ENCODE measurements at regions not wholly inside any gene's neighbourhood (a gene's known extent, or its start where the extent isn't known, plus 50 kb on each side); places are given as distances from the start of the nearest gene placed in this dataset.

DNA sequence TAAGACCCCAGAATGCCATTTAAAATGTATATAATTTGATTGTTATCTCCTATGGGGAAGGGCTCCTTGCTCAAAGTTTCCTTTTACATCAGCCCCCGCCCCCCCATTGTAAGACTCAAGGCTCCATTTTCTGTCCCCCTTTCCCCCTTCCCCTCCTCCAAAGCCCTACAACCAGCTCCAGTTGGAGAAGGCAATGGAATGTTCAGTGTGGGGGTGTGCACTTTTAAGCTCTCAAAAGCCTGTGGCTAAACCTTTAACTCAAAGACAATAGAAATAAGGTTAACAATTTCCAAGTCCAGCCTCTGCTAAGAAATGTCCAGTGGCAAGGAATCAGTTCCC lies 114.7 kb downstream of the NOG start:
- no peaks in the 10 kb centered on the region; a peak in 1 of 7 replicates for H3K27me3 ChIP-seq (replicated peaks in 1 of 4; ENCODE audit: control insufficient read depth in 3 of 4, extremely low read depth in 1 of 4, insufficient read depth in 3 of 4, low read length in 3 of 4)
- H3K4me3 ChIP-seq (ENCODE audit: extremely low read depth in 1 of 4, insufficient read depth in 2 of 4, low read depth in 3 of 4, low read length in 4 of 4), result peak overlapping the region in 2 of 4 experiments; percentile 2 to 48; a peak in 3 of 8 replicates

More for the DNA sequence above, 114.7 kb downstream of the NOG start:
- peaks cover 0 to 12% (median 4%) of the 10 kb centered on the region in 4 experiments; a peak in 2 of 7 replicates for H3K4me1 ChIP-seq (replicated peaks in 1 of 4; ENCODE audit: control insufficient read depth in 3 of 4, insufficient read depth in 4 of 4, low read length in 3 of 4)
- CTCF ChIA-PET (ENCODE audit: partially characterized antibody), result interaction anchor here (1.0 to 4.7 kb wide), 6 partner anchors 8 to 193 kb away, joined by 3 to 32 read pairs (median 6); no protein-coding TSS in a partner anchor
- H2BK20ac ChIP-seq (ENCODE audit: low read length), result no peak overlapping the region
- no peak overlapping the region for H2BK12ac ChIP-seq (ENCODE audit: low read depth, low read length)
- DNase-seq (ENCODE audit: low read depth in 1 of 2, low spot score in 2 of 2) (no peak), FAIRE-seq (no peak)
- 29% methylated on average over 1 of the region's 1 CpG; no CpG with 5 or more reads in 1 of the 2 experiments for WGBS, 2 experiments (ENCODE audit: extremely low coverage in 1 of 2, insufficient coverage in 1 of 2, insufficient read length in 1 of 2, insufficient replicate concordance in 2 of 2, low coverage in 1 of 2, low lambda C conversion rate in 2 of 2, missing lambda C conversion rate in 1 of 2)
- H3K23me2 ChIP-seq (ENCODE audit: low read depth, low read length), result no peaks in the 10 kb centered on the region
- H3K9ac ChIP-seq (replicated peaks in 1 of 4; ENCODE audit: extremely low read depth in 1 of 4, low read depth in 3 of 4, low read length in 3 of 4), result no peak overlapping the region
- POLR2A ChIA-PET (ENCODE audit: partially characterized antibody), result interaction anchor here (0.8 to 1.0 kb wide), 2 partner anchors 9 to 72 kb away, joined by 3 to 4 read pairs; no protein-coding TSS in a partner anchor
- no peak overlapping the region for H2BK5ac ChIP-seq (ENCODE audit: low read depth, low read length)
- no peak overlapping the region for H3K56ac ChIP-seq (replicated peaks; ENCODE audit: insufficient read length, low read depth, low read length)
- peak overlapping the region; percentile 37 to 62 for H3K4me2 ChIP-seq (ENCODE audit: insufficient read depth in 1 of 2, low read depth in 2 of 2, low read length in 2 of 2)
- H3K9me3 ChIP-seq (ENCODE audit: insufficient read depth in 2 of 2, low read depth in 1 of 2, low read length in 1 of 2), result no peaks in the 10 kb centered on the region
- H3K36me3 ChIP-seq (ENCODE audit: control insufficient read depth in 2 of 4, insufficient read depth in 4 of 4, low read length in 3 of 4), result no peaks in the 10 kb centered on the region
- H3K79me1 ChIP-seq (ENCODE audit: low read depth, low read length), result no peaks in the 10 kb centered on the region
- no peak overlapping the region for H3K4ac ChIP-seq (replicated peaks; ENCODE audit: insufficient read length, low read depth, low read length)
- TF ChIP-seq, protein P1, sequence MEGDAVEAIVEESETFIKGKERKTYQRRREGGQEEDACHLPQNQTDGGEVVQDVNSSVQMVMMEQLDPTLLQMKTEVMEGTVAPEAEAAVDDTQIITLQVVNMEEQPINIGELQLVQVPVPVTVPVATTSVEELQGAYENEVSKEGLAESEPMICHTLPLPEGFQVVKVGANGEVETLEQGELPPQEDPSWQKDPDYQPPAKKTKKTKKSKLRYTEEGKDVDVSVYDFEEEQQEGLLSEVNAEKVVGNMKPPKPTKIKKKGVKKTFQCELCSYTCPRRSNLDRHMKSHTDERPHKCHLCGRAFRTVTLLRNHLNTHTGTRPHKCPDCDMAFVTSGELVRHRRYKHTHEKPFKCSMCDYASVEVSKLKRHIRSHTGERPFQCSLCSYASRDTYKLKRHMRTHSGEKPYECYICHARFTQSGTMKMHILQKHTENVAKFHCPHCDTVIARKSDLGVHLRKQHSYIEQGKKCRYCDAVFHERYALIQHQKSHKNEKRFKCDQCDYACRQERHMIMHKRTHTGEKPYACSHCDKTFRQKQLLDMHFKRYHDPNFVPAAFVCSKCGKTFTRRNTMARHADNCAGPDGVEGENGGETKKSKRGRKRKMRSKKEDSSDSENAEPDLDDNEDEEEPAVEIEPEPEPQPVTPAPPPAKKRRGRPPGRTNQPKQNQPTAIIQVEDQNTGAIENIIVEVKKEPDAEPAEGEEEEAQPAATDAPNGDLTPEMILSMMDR (IDR thresholded peaks at IDR 0.05; ENCODE audit: control extremely low read depth in 1 of 3, insufficient read depth in 1 of 3, low read depth in 1 of 3, low read length in 3 of 3), result no peak
- no peak for TF ChIP-seq TAF1 (IDR thresholded peaks at IDR 0.05; ENCODE audit: low read depth, low read length)
- TF ChIP-seq ZNF274 (IDR thresholded peaks at IDR 0.05; ENCODE audit: borderline replicate concordance, extremely low read depth, low read length), result no peak
- no peak for TF ChIP-seq FOSL1 (IDR thresholded peaks at IDR 0.05; ENCODE audit: insufficient read depth, low read depth, low read length)
- no peak for TF ChIP-seq CHD1 (IDR thresholded peaks at IDR 0.05; ENCODE audit: low read depth, low read length)
- no peak for TF ChIP-seq TBP (IDR thresholded peaks at IDR 0.05; ENCODE audit: low read depth, low read length)
- no peak for TF ChIP-seq POU5F1 (IDR thresholded peaks at IDR 0.05; ENCODE audit: low read depth, low read length)
- TF ChIP-seq, protein P2, sequence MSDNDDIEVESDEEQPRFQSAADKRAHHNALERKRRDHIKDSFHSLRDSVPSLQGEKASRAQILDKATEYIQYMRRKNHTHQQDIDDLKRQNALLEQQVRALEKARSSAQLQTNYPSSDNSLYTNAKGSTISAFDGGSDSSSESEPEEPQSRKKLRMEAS (IDR thresholded peaks at IDR 0.05), result no peak
- no peak overlapping the region for H3K14ac ChIP-seq (ENCODE audit: insufficient read length)
- H2AFZ ChIP-seq (ENCODE audit: low read length), result no peak overlapping the region
- H4K5ac ChIP-seq (ENCODE audit: insufficient read length, low read depth, low read length), result no peak overlapping the region
- H4K20me1 ChIP-seq (replicated peaks in 1 of 2; ENCODE audit: control insufficient read depth in 1 of 2, insufficient read depth in 2 of 2, low read length in 2 of 2), result no peaks in the 10 kb centered on the region
- H3K23ac ChIP-seq (ENCODE audit: insufficient read length), result no peak overlapping the region
- H4K91ac ChIP-seq (replicated peaks; ENCODE audit: insufficient read length, low read length), result no peak overlapping the region
- no peak overlapping the region for H2AK5ac ChIP-seq (ENCODE audit: low read depth, low read length)
- no peak overlapping the region for H3K27ac ChIP-seq (ENCODE audit: low read depth, low read length)
- no peak overlapping the region for H2BK15ac ChIP-seq (ENCODE audit: low read length)
- no peak overlapping the region for H4K8ac ChIP-seq (ENCODE audit: extremely low read depth, insufficient read depth, low read length)
- 0 out of 2 replicates have a peak overlapping the region, but pooled peaks have one; percentile 13 for H3K18ac ChIP-seq (ENCODE audit: extremely low read depth, low read length)
- H3K79me2 ChIP-seq (ENCODE audit: control insufficient read depth in 1 of 2, insufficient read depth in 2 of 2, low read length in 2 of 2), result no peaks in the 10 kb centered on the region
- H2BK120ac ChIP-seq (replicated peaks; ENCODE audit: low read depth, low read length), result no peak overlapping the region
